H1 (cell line): ENCODE measurements at regions not wholly inside any gene's neighbourhood (a gene's known extent, or its start where the extent isn't known, plus 50 kb on each side); places are given as distances from the start of the nearest gene placed in this dataset.
A peak's percentile ranks its signal among the peaks of the same experiment; 100 is the strongest.

Source experiments
- CTCF ChIA-PET: fragments of 300-600 bp; sonication (Branson Sonifier 250); formaldehyde crosslinking; loops from one replicate; lab custom pipeline; 2021; ENCODE audit not compliant: partially characterized antibody; lab: Charles Lee
- POLR2A ChIA-PET: fragments of 300-600 bp; sonication (Branson Sonifier 250); formaldehyde crosslinking; loops from one replicate; lab custom pipeline; 2021; ENCODE audit warnings: inconsistent platforms; ENCODE audit not compliant: partially characterized antibody; lab: Charles Lee
- DNase-seq, 2 experiments: peaks; one replicate each; pipeline versions ENCODE4 v3.0.0 to v3.0.0-alpha.2; 2010 to 2022; ENCODE audit warnings: low spot score in 2 of 2, low read depth in 1 of 2, mixed read lengths in 1 of 2
- FAIRE-seq: peaks from 2 replicates; lab custom pipeline; 2011; peaks lifted over from hg19 to GRCh38; lab: Jason Lieb, UNC
- H2AFZ ChIP-seq: 2 replicates; pipeline ENCODE4 v1.8.1; 2012; ENCODE audit warnings: low read length, inconsistent platforms
- H2AK5ac ChIP-seq: 2 replicates; pipeline ENCODE4 v1.6.1; 2013; ENCODE audit warnings: low read depth, low read length
- H2BK120ac ChIP-seq: replicated peaks from 2 replicates; pipeline ENCODE3; 2013; ENCODE audit warnings: low read depth, low read length, inconsistent platforms
- H2BK12ac ChIP-seq: 2 replicates; pipeline ENCODE4 v1.6.1; 2013; ENCODE audit warnings: low read depth, low read length
- H2BK15ac ChIP-seq: 2 replicates; pipeline ENCODE4 v1.6.1; 2013; ENCODE audit warnings: low read length
- H2BK20ac ChIP-seq: 2 replicates; pipeline ENCODE4 v1.6.1; 2013; ENCODE audit warnings: low read length
- H2BK5ac ChIP-seq: 2 replicates; pipeline ENCODE4 v1.6.1; 2013; ENCODE audit warnings: low read depth, low read length
- H3K14ac ChIP-seq: 2 replicates; pipeline ENCODE4 v1.6.1; 2013; ENCODE audit warnings: inconsistent platforms; ENCODE audit not compliant: insufficient read length
- H3K18ac ChIP-seq: 2 replicates; pipeline ENCODE4 v1.6.1; 2013; ENCODE audit warnings: low read length; ENCODE audit errors: extremely low read depth
- H3K23ac ChIP-seq: 2 replicates; pipeline ENCODE4 v1.6.1; 2013; ENCODE audit warnings: inconsistent platforms; ENCODE audit not compliant: insufficient read length
- H3K23me2 ChIP-seq: 2 replicates; pipeline ENCODE4 v1.6.1; 2013; ENCODE audit warnings: low read depth, low read length
- H3K27ac ChIP-seq: 2 replicates; pipeline ENCODE4 v1.6.1; 2011; ENCODE audit warnings: low read depth, low read length, inconsistent platforms
- H3K27me3 ChIP-seq, 4 experiments: replicated peaks in 1 of 4; 1 replicate in 1 of 4; 2 replicates in 3 of 4; pipeline versions ENCODE4 v1.6.1 to v1.8.1; 2011 to 2013; ENCODE audit warnings: low read length in 3 of 4, mild to moderate bottlenecking in 3 of 4, inconsistent platforms in 2 of 4, mixed read lengths in 2 of 4, moderate library complexity in 1 of 4; ENCODE audit not compliant: control insufficient read depth in 3 of 4, insufficient read depth in 3 of 4; ENCODE audit errors: extremely low read depth in 1 of 4
- H3K36me3 ChIP-seq, 4 experiments: 2 replicates each; pipeline versions ENCODE4 v1.6.1 to v1.8.1; 2011 to 2013; ENCODE audit warnings: mild to moderate bottlenecking in 4 of 4, low read length in 3 of 4, moderate library complexity in 2 of 4, control low read depth in 1 of 4, inconsistent platforms in 1 of 4; ENCODE audit not compliant: insufficient read depth in 4 of 4, control insufficient read depth in 2 of 4
- H3K4ac ChIP-seq: replicated peaks from 2 replicates; pipeline ENCODE3; 2013; ENCODE audit warnings: low read length, low read depth, mixed read lengths, inconsistent platforms; ENCODE audit not compliant: insufficient read length
- H3K4me1 ChIP-seq, 4 experiments: replicated peaks in 1 of 4; 1 replicate in 1 of 4; 2 replicates in 3 of 4; pipeline versions ENCODE4 v1.6.1 to v1.8.1; 2011 to 2013; ENCODE audit warnings: low read length in 3 of 4, inconsistent platforms in 2 of 4, mixed read lengths in 1 of 4; ENCODE audit not compliant: insufficient read depth in 4 of 4, control insufficient read depth in 3 of 4
- H3K4me2 ChIP-seq, 2 experiments: 2 replicates each; pipeline versions ENCODE4 v1.6.1 to v1.8.1; 2011 to 2013; ENCODE audit warnings: low read depth in 2 of 2, low read length in 2 of 2, control low read depth in 1 of 2, inconsistent platforms in 1 of 2, mild to moderate bottlenecking in 1 of 2; ENCODE audit not compliant: insufficient read depth in 1 of 2
- H3K4me3 ChIP-seq, 4 experiments: fragments of 200-600, 300-600 bp in 1 of 4; sonication (generic), shearing (Covaris generic), sonication (Bioruptor Twin) in 1 of 4; 2 replicates each; pipeline versions ENCODE4 v1.5.1 to v1.8.1; 2011 to 2016; ENCODE audit warnings: low read length in 4 of 4, low read depth in 3 of 4, control low read depth in 2 of 4, inconsistent platforms in 2 of 4, mild to moderate bottlenecking in 2 of 4, mixed read lengths in 1 of 4, moderate library complexity in 1 of 4; ENCODE audit not compliant: insufficient read depth in 2 of 4; ENCODE audit errors: extremely low read depth in 1 of 4
- H3K56ac ChIP-seq: replicated peaks from 2 replicates; pipeline ENCODE3; 2013; ENCODE audit warnings: low read depth, mild to moderate bottlenecking, mixed read lengths, low read length, inconsistent platforms; ENCODE audit not compliant: insufficient read length
- H3K79me1 ChIP-seq: 2 replicates; pipeline ENCODE4 v1.6.1; 2013; ENCODE audit warnings: low read depth, low read length, control low read depth
- H3K79me2 ChIP-seq, 2 experiments: 2 replicates each; pipeline versions ENCODE4 v1.6.1 to v1.8.1; 2012 to 2013; ENCODE audit warnings: low read length in 2 of 2, mild to moderate bottlenecking in 2 of 2, inconsistent platforms in 1 of 2; ENCODE audit not compliant: insufficient read depth in 2 of 2, control insufficient read depth in 1 of 2
- H3K9ac ChIP-seq, 4 experiments: replicated peaks in 1 of 4; 1 replicate in 1 of 4; 2 replicates in 3 of 4; pipeline versions ENCODE4 v1.6.1 to v1.8.1; 2011 to 2013; ENCODE audit warnings: low read depth in 3 of 4, low read length in 3 of 4, control low read depth in 2 of 4, mild to moderate bottlenecking in 2 of 4, moderate library complexity in 2 of 4, inconsistent platforms in 1 of 4; ENCODE audit errors: extremely low read depth in 1 of 4
- H3K9me3 ChIP-seq, 2 experiments: 2 replicates each; pipeline versions ENCODE4 v1.6.1 to v1.8.1; 2012 to 2013; ENCODE audit warnings: mild to moderate bottlenecking in 2 of 2, moderate library complexity in 2 of 2, control low read depth in 1 of 2, inconsistent platforms in 1 of 2, low read depth in 1 of 2, low read length in 1 of 2, mixed read lengths in 1 of 2; ENCODE audit not compliant: insufficient read depth in 2 of 2
- H4K20me1 ChIP-seq, 2 experiments: replicated peaks in 1 of 2; 2 replicates each; pipeline versions ENCODE3 to v1.8.1; 2011 to 2013; ENCODE audit warnings: inconsistent platforms in 2 of 2, low read length in 2 of 2, mild to moderate bottlenecking in 1 of 2; ENCODE audit not compliant: insufficient read depth in 2 of 2, control insufficient read depth in 1 of 2
- H4K5ac ChIP-seq: 2 replicates; pipeline ENCODE4 v1.6.1; 2013; ENCODE audit warnings: low read length, low read depth, mixed read lengths, inconsistent platforms; ENCODE audit not compliant: insufficient read length
- H4K8ac ChIP-seq: 2 replicates; pipeline ENCODE4 v1.8.0; 2013; ENCODE audit warnings: mild to moderate bottlenecking, moderate library complexity, low read length, inconsistent platforms; ENCODE audit not compliant: insufficient read depth; ENCODE audit errors: extremely low read depth
- H4K91ac ChIP-seq: replicated peaks from 2 replicates; pipeline ENCODE3; 2013; ENCODE audit warnings: low read length, mixed read lengths, inconsistent platforms; ENCODE audit not compliant: insufficient read length
- EGR1 ChIP-seq: IDR thresholded peaks from 2 replicates; pipeline ENCODE4 v1.6.1; 2011; ENCODE audit warnings: low read depth, low read length, borderline replicate concordance
- GABPA ChIP-seq: IDR thresholded peaks from 2 replicates; pipeline ENCODE4 v1.6.1; 2011; ENCODE audit warnings: mild to moderate bottlenecking, low read length, moderate library complexity, borderline replicate concordance; ENCODE audit not compliant: insufficient read depth
- WGBS, 2 experiments: shearing (Covaris generic) in 1 of 2; methylation state at CpG; one replicate each; pipeline versions ENCODE4 v1.1.6 to v1.1.7; 2013 to 2015; ENCODE audit warnings: low lambda C conversion rate in 2 of 2, mixed read lengths in 2 of 2, inconsistent platforms in 1 of 2, low coverage in 1 of 2, missing lambda C conversion rate in 1 of 2; ENCODE audit not compliant: insufficient replicate concordance in 2 of 2, insufficient coverage in 1 of 2, insufficient read length in 1 of 2; ENCODE audit errors: extremely low coverage in 1 of 2, missing lambda C conversion rate in 1 of 2; 5-methylcytosine and 5-hydroxymethylcytosine counted together
- TF ChIP-seq, protein P1 (sequence below), 3 experiments: IDR thresholded peaks; 1 replicate in 2 of 3; 2 replicates in 1 of 3; pipeline versions ENCODE4 v1.5.1 to v1.6.1; 2011; ENCODE audit warnings: low read length in 3 of 3, mild to moderate bottlenecking in 3 of 3, inconsistent platforms in 2 of 3, low read depth in 1 of 3, moderate library complexity in 1 of 3; ENCODE audit not compliant: insufficient read depth in 1 of 3; ENCODE audit errors: control extremely low read depth in 1 of 3

DNA sequence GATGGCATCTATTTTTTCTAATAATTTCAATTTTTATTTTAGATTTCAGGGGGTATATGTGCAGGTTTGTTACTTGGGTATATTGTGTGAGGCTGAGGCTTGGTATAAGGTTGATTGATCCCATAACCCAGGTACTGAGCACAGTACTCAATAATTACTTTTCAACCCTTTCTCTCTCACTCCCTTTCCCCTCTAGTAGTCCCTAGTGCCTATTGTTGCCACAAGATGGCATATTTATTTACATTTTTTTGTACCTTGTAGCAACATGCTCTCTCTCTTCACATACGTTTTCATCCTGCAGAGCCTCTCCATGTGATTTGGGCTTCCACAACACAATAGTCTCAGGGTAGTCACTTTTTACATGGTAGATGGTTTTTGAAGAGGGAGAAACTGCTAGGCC lies 172.0 kb downstream of the ATOH1 start:
- Histone ChIP-seq H2BK120ac (no peak overlapping the region), H2BK12ac (no peak overlapping the region), H2BK5ac (no peak overlapping the region), H3K27ac (no peak overlapping the region), H3K4me3 (no peak overlapping the region), H3K23ac (no peak overlapping the region), H3K9me3 (no peaks in the 10 kb centered on the region), H3K27me3 (no peaks in the 10 kb centered on the region), H3K14ac (no peak overlapping the region), H3K4me2 (no peak overlapping the region), H3K79me1 (no peaks in the 10 kb centered on the region), H3K36me3 (no peaks in the 10 kb centered on the region), H2BK20ac (no peak overlapping the region), H2AFZ (no peak overlapping the region), H4K91ac (no peak overlapping the region), H4K5ac (no peak overlapping the region), H3K18ac (no peak overlapping the region), H3K23me2 (no peaks in the 10 kb centered on the region), H3K4me1 (peaks cover 0 to 3% (median 1%) of the 10 kb centered on the region in 4 experiments; a peak in 1 of 7 replicates), H2AK5ac (no peak overlapping the region), H3K56ac (no peak overlapping the region), H4K8ac (no peak overlapping the region), H3K9ac (no peak overlapping the region), H3K4ac (no peak overlapping the region), H4K20me1 (no peaks in the 10 kb centered on the region), H2BK15ac (no peak overlapping the region), H3K79me2 (no peaks in the 10 kb centered on the region)
- FAIRE-seq (no peak), DNase-seq (no peak)
- WGBS, 2 experiments: 41% methylated on average over 1 of the region's 1 CpG; no CpG with 5 or more reads in 1 of the 2 experiments
- POLR2A ChIA-PET: no interaction called here
- CTCF ChIA-PET: no interaction called here
- TF ChIP-seq EGR1 (no peak), GABPA (no peak)
- TF ChIP-seq, protein P1, sequence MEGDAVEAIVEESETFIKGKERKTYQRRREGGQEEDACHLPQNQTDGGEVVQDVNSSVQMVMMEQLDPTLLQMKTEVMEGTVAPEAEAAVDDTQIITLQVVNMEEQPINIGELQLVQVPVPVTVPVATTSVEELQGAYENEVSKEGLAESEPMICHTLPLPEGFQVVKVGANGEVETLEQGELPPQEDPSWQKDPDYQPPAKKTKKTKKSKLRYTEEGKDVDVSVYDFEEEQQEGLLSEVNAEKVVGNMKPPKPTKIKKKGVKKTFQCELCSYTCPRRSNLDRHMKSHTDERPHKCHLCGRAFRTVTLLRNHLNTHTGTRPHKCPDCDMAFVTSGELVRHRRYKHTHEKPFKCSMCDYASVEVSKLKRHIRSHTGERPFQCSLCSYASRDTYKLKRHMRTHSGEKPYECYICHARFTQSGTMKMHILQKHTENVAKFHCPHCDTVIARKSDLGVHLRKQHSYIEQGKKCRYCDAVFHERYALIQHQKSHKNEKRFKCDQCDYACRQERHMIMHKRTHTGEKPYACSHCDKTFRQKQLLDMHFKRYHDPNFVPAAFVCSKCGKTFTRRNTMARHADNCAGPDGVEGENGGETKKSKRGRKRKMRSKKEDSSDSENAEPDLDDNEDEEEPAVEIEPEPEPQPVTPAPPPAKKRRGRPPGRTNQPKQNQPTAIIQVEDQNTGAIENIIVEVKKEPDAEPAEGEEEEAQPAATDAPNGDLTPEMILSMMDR (IDR thresholded peaks at IDR 0.05; ENCODE audit: control extremely low read depth in 1 of 3, insufficient read depth in 1 of 3, low read depth in 1 of 3, low read length in 3 of 3): peak in 1 of 3 experiments; percentile 2; a peak in 1 of 4 replicates
